HG02943 (cell line): ENCODE measurements at regions not wholly inside any gene's neighbourhood (a gene's known extent, or its start where the extent isn't known, plus 50 kb on each side); places are given as distances from the start of the nearest gene placed in this dataset.

Experiments used
- ATAC-seq: cut with Tn5 transposase; IDR thresholded peaks from one replicate; pipeline ENCODE4 v1.9.1; 2021; ENCODE audit warnings: mild to moderate bottlenecking, low read depth, moderate library complexity; ENCODE audit not compliant: unreplicated experiment

- no peak for ATAC-seq
Observed at GRCh38 chr1:208628022-208628914, 384.1 kb upstream of the PLXNA2 start.

- ATAC-seq: no peak
Observed at GRCh38 chr1:208631092-208631491, 386.9 kb upstream of the PLXNA2 start.

- no peak for ATAC-seq
Observed at GRCh38 chr1:208631506-208631905, 387.3 kb upstream of the PLXNA2 start.

GRCh38 chr1:208634346-208635140 is 390.4 kb upstream of the PLXNA2 start:
- ATAC-seq: no peak

- ATAC-seq: no peak
Observed at GRCh38 chr1:208637181-208637580, 393.0 kb upstream of the PLXNA2 start.

GRCh38 chr1:208639382-208639781 is 395.2 kb upstream of the PLXNA2 start:
- no peak for ATAC-seq

- ATAC-seq: no peak
Observed at GRCh38 chr1:208640295-208640694, 396.1 kb upstream of the PLXNA2 start.

GRCh38 chr1:208641579-208642280 is 397.5 kb upstream of the PLXNA2 start:
- no peak for ATAC-seq

GRCh38 chr1:208643005-208643597 is 398.9 kb upstream of the PLXNA2 start:
- no peak for ATAC-seq

GRCh38 chr1:208644401-208645160 is 400.4 kb upstream of the PLXNA2 start:
- ATAC-seq: no peak

- ATAC-seq: no peak
Observed at GRCh38 chr1:208646431-208646830, 402.2 kb upstream of the PLXNA2 start.

GRCh38 chr1:208648146-208648545 is 404.0 kb upstream of the PLXNA2 start:
- ATAC-seq: no peak

- ATAC-seq: peak; percentile 92
Observed at GRCh38 chr1:208652296-208653160, 408.3 kb upstream of the PLXNA2 start.

GRCh38 chr1:208653426-208653825 is 409.2 kb upstream of the PLXNA2 start:
- no peak for ATAC-seq

- ATAC-seq: no peak
Observed at GRCh38 chr1:208654241-208654640, 410.1 kb upstream of the PLXNA2 start.

- ATAC-seq: no peak
Observed at GRCh38 chr1:208665936-208666335, 421.8 kb upstream of the PLXNA2 start.

- no peak for ATAC-seq
Observed at GRCh38 chr1:208668991-208669390, 424.8 kb upstream of the PLXNA2 start.

GRCh38 chr1:208670778-208671177 is 426.6 kb upstream of the PLXNA2 start:
- ATAC-seq: no peak
